Parathyroid adenoma (tissue), 2 donors: ENCODE measurements at regions not wholly inside any gene's neighbourhood (a gene's known extent, or its start where the extent isn't known, plus 50 kb on each side); places are given as distances from the start of the nearest gene placed in this dataset.

Experiments used
- H2AFZ ChIP-seq: fragments of 300-600 bp; sonication (generic); one replicate; pipeline ENCODE4 v1.7.0; 2017; ENCODE audit warnings: antibody characterized with exemption, mild to moderate bottlenecking
- H3K27ac ChIP-seq: fragments of 300-600 bp; sonication (generic); one replicate; pipeline ENCODE4 v1.7.0; 2017
- H3K27me3 ChIP-seq: fragments of 300-600 bp; sonication (generic); one replicate; pipeline ENCODE4 v1.7.0; 2017; ENCODE audit warnings: low read length; ENCODE audit not compliant: control insufficient read depth, insufficient read depth
- H3K36me3 ChIP-seq: fragments of 300-600 bp; sonication (generic); one replicate; pipeline ENCODE4 v1.7.0; 2017; ENCODE audit warnings: low read length; ENCODE audit not compliant: control insufficient read depth, insufficient read depth
- H3K4me1 ChIP-seq: fragments of 300-600 bp; sonication (generic); one replicate; pipeline ENCODE4 v1.7.0; 2017; ENCODE audit warnings: control low read depth
- H3K4me2 ChIP-seq: fragments of 300-600 bp; sonication (generic); one replicate; pipeline ENCODE4 v1.7.0; 2017; ENCODE audit warnings: low read length
- H3K4me3 ChIP-seq: fragments of 300-600 bp; sonication (generic); one replicate; pipeline ENCODE4 v1.7.0; 2017; ENCODE audit warnings: low read depth, low read length
- H3K79me2 ChIP-seq: fragments of 300-600 bp; sonication (generic); one replicate; pipeline ENCODE4 v1.7.0; 2017; ENCODE audit warnings: control low read depth
- H3K9ac ChIP-seq: fragments of 300-600 bp; sonication (generic); one replicate; pipeline ENCODE4 v1.7.0; 2017; ENCODE audit warnings: mild to moderate bottlenecking
- H3K9me3 ChIP-seq: fragments of 300-600 bp; sonication (generic); one replicate; pipeline ENCODE4 v1.7.0; 2017; ENCODE audit warnings: low read length; ENCODE audit not compliant: control insufficient read depth
- TF ChIP-seq, protein P1 (sequence below): fragments of 300-600 bp; sonication (generic); IDR thresholded peaks from one replicate; pipeline ENCODE4 v1.7.0; 2017; ENCODE audit warnings: antibody characterized with exemption, mild to moderate bottlenecking
- donor health status: primary hyperparathyroidism.

DNA sequence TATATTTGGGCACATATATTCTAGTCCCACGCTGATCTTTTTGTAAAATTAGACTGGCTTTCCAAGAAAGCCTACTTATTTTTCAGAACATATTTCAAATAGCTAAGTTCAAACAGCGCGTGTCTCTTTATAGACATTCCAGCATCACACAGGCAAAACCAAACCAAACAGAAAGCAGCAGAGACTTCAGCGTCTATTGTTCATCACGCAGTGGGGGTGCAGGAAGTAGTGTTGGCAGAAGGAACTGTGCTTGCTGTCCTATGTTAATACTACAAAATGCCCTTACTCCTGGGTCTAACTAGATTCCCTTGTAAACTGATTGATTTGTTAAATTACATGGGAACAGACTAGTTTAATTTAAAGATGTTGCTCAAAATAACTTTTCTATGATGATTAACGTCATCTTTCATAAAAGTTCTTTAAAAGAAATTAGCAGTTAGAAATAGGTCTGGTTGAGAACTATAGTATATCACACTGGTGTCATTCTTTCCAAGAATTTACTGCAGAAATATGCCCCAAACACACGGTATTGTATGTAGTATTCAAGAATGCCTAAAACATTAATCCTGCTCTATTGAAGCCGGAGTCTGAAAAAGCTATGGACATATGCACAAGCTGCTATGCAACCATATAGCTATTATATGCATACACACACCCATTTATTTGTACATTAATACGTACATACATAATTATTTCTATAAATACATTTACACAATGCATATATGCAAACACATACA, 436.3 kb downstream of the CBLN2 start:
- no peaks in the 10 kb centered on the region for H3K36me3 ChIP-seq
- H3K79me2 ChIP-seq = no peaks in the 10 kb centered on the region
- H3K4me2 ChIP-seq = no peak overlapping the region
- no peaks in the 10 kb centered on the region for H3K4me1 ChIP-seq
- no peaks in the 10 kb centered on the region for H3K27me3 ChIP-seq
- TF ChIP-seq, protein P1, sequence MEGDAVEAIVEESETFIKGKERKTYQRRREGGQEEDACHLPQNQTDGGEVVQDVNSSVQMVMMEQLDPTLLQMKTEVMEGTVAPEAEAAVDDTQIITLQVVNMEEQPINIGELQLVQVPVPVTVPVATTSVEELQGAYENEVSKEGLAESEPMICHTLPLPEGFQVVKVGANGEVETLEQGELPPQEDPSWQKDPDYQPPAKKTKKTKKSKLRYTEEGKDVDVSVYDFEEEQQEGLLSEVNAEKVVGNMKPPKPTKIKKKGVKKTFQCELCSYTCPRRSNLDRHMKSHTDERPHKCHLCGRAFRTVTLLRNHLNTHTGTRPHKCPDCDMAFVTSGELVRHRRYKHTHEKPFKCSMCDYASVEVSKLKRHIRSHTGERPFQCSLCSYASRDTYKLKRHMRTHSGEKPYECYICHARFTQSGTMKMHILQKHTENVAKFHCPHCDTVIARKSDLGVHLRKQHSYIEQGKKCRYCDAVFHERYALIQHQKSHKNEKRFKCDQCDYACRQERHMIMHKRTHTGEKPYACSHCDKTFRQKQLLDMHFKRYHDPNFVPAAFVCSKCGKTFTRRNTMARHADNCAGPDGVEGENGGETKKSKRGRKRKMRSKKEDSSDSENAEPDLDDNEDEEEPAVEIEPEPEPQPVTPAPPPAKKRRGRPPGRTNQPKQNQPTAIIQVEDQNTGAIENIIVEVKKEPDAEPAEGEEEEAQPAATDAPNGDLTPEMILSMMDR = no peak
- no peak overlapping the region for H3K9ac ChIP-seq
- no peaks in the 10 kb centered on the region for H3K9me3 ChIP-seq
- no peak overlapping the region for H3K4me3 ChIP-seq
- H3K27ac ChIP-seq = no peak overlapping the region
- no peak overlapping the region for H2AFZ ChIP-seq

DNA sequence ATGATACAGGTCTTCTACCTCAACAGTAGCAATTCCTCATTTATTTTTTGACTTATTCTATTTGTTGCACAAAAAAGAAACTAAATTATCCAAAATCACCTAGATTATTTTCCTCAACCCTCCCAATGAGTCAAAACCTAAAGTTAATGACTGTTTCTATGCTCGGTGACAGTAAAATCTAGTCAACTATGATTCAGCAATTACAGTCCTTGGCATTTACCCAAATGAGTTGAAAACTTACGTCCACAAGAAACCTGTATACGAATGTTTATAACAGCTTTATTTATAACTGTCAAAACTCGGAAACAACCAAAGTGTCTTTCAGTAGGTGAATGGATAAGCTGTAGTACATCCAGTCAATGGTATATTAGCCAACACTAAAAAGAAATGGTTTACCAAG, 439.3 kb downstream of the CBLN2 start:
- no peaks in the 10 kb centered on the region for H3K36me3 ChIP-seq

DNA sequence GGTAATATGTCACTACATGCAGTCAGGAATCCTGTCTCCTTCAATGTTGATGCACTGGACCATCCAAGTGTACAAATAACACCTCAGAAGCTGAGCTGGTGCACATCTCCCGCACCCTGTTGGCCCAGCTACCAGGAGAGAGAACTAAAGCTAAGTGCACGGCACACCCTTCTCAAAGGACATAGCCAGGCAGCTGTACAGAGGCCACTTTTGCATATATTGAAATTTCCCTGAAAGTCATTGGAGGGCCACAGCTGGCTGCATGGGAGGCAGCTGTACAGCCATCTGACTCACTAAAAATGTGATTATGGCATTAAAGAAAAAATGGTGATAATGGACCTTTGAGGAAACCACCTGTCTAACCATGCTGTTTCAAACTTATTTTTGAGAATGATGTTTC, 441.7 kb downstream of the CBLN2 start:
- H3K9me3 ChIP-seq = no peaks in the 10 kb centered on the region
- H3K9ac ChIP-seq = no peak overlapping the region
- no peak overlapping the region for H2AFZ ChIP-seq
- TF ChIP-seq, protein P1 = no peak
- no peak overlapping the region for H3K4me2 ChIP-seq
- H3K4me3 ChIP-seq = no peak overlapping the region
- no peaks in the 10 kb centered on the region for H3K36me3 ChIP-seq
- no peaks in the 10 kb centered on the region for H3K4me1 ChIP-seq
- H3K79me2 ChIP-seq = no peaks in the 10 kb centered on the region
- no peaks in the 10 kb centered on the region for H3K27me3 ChIP-seq
- H3K27ac ChIP-seq = no peak overlapping the region

More for the DNA sequence above, 439.3 kb downstream of the CBLN2 start:
- no peak overlapping the region for H3K27ac ChIP-seq
- H3K4me2 ChIP-seq = no peak overlapping the region
- H3K27me3 ChIP-seq = no peaks in the 10 kb centered on the region
- H3K79me2 ChIP-seq = no peaks in the 10 kb centered on the region
- H3K4me1 ChIP-seq = no peaks in the 10 kb centered on the region
- no peak overlapping the region for H3K4me3 ChIP-seq
- no peaks in the 10 kb centered on the region for H3K9me3 ChIP-seq
- H3K9ac ChIP-seq = no peak overlapping the region
- no peak overlapping the region for H2AFZ ChIP-seq
- TF ChIP-seq, protein P1 = no peak

DNA sequence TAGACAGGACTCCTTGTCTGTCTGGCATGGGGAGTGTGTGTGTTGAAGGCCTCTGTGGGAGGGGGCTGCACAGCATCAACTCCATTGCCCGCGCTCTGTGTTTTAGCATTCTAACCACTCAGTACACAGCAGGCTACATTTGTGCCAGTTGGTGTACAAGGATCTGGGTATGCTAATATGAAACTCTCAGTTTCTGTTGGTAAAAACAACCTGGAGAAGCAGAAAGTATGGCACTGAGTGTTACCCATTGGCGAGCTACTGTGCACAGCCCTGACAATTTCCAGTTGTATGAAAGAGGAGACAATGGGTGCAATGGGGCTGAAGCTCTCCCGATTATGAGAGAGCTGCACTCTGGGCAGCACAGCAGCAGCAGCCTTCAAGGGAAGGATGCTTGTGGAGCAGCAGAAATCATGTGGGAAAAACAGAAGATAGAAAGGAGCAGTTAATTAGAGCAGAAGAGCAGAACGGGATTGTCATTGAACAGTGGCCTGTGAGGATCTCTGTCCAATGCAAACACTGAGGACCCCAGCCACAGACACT, 443.6 kb downstream of the CBLN2 start:
- Histone ChIP-seq H3K4me3 (no peak overlapping the region), H3K4me2 (no peak overlapping the region)

More for the DNA sequence above, 443.6 kb downstream of the CBLN2 start:
- Histone ChIP-seq H3K9me3 (no peaks in the 10 kb centered on the region), H3K79me2 (no peaks in the 10 kb centered on the region), H3K4me1 (no peaks in the 10 kb centered on the region), H3K27ac (no peak overlapping the region), H3K9ac (no peak overlapping the region), H2AFZ (no peak overlapping the region), H3K36me3 (no peaks in the 10 kb centered on the region), H3K27me3 (no peaks in the 10 kb centered on the region)
- TF ChIP-seq, protein P1 = no peak
